GM12878 (cell line): ENCODE measurements at regions not wholly inside any gene's neighbourhood (a gene's known extent, or its start where the extent isn't known, plus 50 kb on each side); places are given as distances from the start of the nearest gene placed in this dataset.

ENCODE experiments used
- ATAC-seq: fragments of 200-7000 bp; cut with Tn5 transposase; 3 replicates; pipeline ENCODE4 v1.9.1; 2020; ENCODE audit warnings: mild to moderate bottlenecking, moderate library complexity
- BruUV-seq: library from RNA; stranded (reverse); fragments of 400-500 nt; replicated peaks from 2 replicates; lab custom pipeline; 2021; lab: Mats Ljungman, UMichigan
- CTCF ChIA-PET: fragments of 300-600 bp; sonication (Branson Sonifier 250); formaldehyde crosslinking; extraction: SDS; loops from one replicate; lab custom pipeline; 2021; ENCODE audit warnings: inconsistent platforms; lab: Yijun Ruan, JAX
- POLR2A ChIA-PET: fragments of 350-600 bp; formaldehyde crosslinking; extraction: SDS; loops from one replicate; lab custom pipeline; 2021; ENCODE audit warnings: inconsistent platforms; lab: Charles Lee
- RAD21 ChIA-PET: fragments of 300-600 bp; sonication (Branson Sonifier 250); formaldehyde crosslinking; loops from one replicate; lab custom pipeline; 2023; ENCODE audit warnings: antibody characterized with exemption; ENCODE audit not compliant: unreplicated experiment; lab: Charles Lee
- SMC1A ChIA-PET: fragments of 300-600 bp; sonication (Branson Sonifier 250); formaldehyde crosslinking; loops from one replicate; lab custom pipeline; 2023; ENCODE audit not compliant: unreplicated experiment, uncharacterized antibody; lab: Charles Lee
- DNase-seq: peaks from one replicate; pipeline ENCODE4 v3.0.0-alpha.2; 2011; ENCODE audit warnings: low read depth, low spot score
- FAIRE-seq: peaks from 3 replicates; lab custom pipeline; 2011; peaks lifted over from hg19 to GRCh38; lab: Jason Lieb, UNC
- H2AFZ ChIP-seq: 2 replicates; pipeline ENCODE4 v1.6.0; 2011; ENCODE audit warnings: low read depth, low read length, control low read depth; ENCODE audit not compliant: control insufficient read depth
- H3K27ac ChIP-seq: 2 replicates; pipeline ENCODE4 v1.5.1; 2011; ENCODE audit warnings: control low read depth; ENCODE audit not compliant: control insufficient read depth, insufficient read depth
- H3K27me3 ChIP-seq, 2 experiments: replicated peaks in 1 of 2; 2 replicates each; pipeline versions ENCODE4 v1.6.0 to v1.6.1; 2011; ENCODE audit warnings: low read length in 1 of 2; ENCODE audit not compliant: control insufficient read depth in 2 of 2, insufficient read depth in 2 of 2
- H3K36me3 ChIP-seq, 2 experiments: 2 replicates each; pipeline ENCODE4 v1.5.1; 2011; ENCODE audit warnings: low read length in 1 of 2; ENCODE audit not compliant: control insufficient read depth in 2 of 2, insufficient read depth in 2 of 2
- H3K4me1 ChIP-seq: 2 replicates; pipeline ENCODE4 v1.6.1; 2011; ENCODE audit warnings: mild to moderate bottlenecking, low read length, moderate library complexity, mixed read lengths; ENCODE audit not compliant: control insufficient read depth, insufficient read depth
- H3K4me2 ChIP-seq: 2 replicates; pipeline ENCODE4 v1.6.0; 2011; ENCODE audit warnings: control low read depth; ENCODE audit not compliant: control insufficient read depth, insufficient read depth
- H3K4me3 ChIP-seq: fragments of 200-600 bp; sonication (generic); 2 replicates; pipeline ENCODE4 v1.5.1; 2016
- H3K79me2 ChIP-seq: 2 replicates; pipeline ENCODE4 v1.6.0; 2011; ENCODE audit warnings: low read length; ENCODE audit not compliant: control insufficient read depth, insufficient read depth
- H3K9ac ChIP-seq: 2 replicates; pipeline ENCODE4 v1.8.0; 2011; ENCODE audit warnings: low read length, control low read depth, mixed read lengths; ENCODE audit not compliant: control insufficient read depth, insufficient read depth
- H3K9me3 ChIP-seq: replicated peaks from 3 replicates; pipeline ENCODE4 v1.5.1; 2011; ENCODE audit warnings: mild to moderate bottlenecking, low read length; ENCODE audit not compliant: control insufficient read depth, insufficient read depth
- H4K20me1 ChIP-seq: 2 replicates; pipeline ENCODE4 v1.6.0; 2011; ENCODE audit not compliant: control insufficient read depth, insufficient read depth
- BCLAF1 ChIP-seq: fragments of 450-650 bp; IDR thresholded peaks from 2 replicates; pipeline ENCODE4 v1.6.1; 2017; ENCODE audit warnings: antibody characterized with exemption, mild to moderate bottlenecking, moderate library complexity
- CEBPZ ChIP-seq: fragments of 150-350 bp; IDR thresholded peaks from 2 replicates; pipeline ENCODE4 v1.6.1; 2016; ENCODE audit warnings: low read depth, low read length
- HDAC2 ChIP-seq: fragments of 200-600 bp; sonication (generic); IDR thresholded peaks from 2 replicates; pipeline ENCODE4 v1.6.1; 2017
- MEF2B ChIP-seq: fragments of 450-650 bp; IDR thresholded peaks from 2 replicates; pipeline ENCODE4 v1.6.1; 2018; ENCODE audit warnings: mild to moderate bottlenecking, moderate library complexity; ENCODE audit not compliant: partially characterized antibody, poor library complexity, severe bottlenecking
- MTA2 ChIP-seq: fragments of 450-650 bp; IDR thresholded peaks from 2 replicates; pipeline ENCODE4 v1.6.1; 2016; ENCODE audit warnings: low read depth, mild to moderate bottlenecking, moderate library complexity
- NFXL1 ChIP-seq: fragments of 450-650 bp; IDR thresholded peaks from 2 replicates; pipeline ENCODE4 v1.6.1; 2017; ENCODE audit warnings: antibody characterized with exemption, mild to moderate bottlenecking, borderline replicate concordance
- PAX5 ChIP-seq: IDR thresholded peaks from 2 replicates; pipeline ENCODE4 v1.6.1; 2011; ENCODE audit warnings: low read depth, low read length, borderline replicate concordance
- PML ChIP-seq: IDR thresholded peaks from 2 replicates; pipeline ENCODE4 v1.6.1; 2012; ENCODE audit warnings: low read length, inconsistent platforms
- POLR2AphosphoS2 ChIP-seq: IDR thresholded peaks from 2 replicates; pipeline ENCODE4 v1.6.1; 2011; ENCODE audit warnings: low read depth, mild to moderate bottlenecking, low read length, improper control_type of control experiment, moderate library complexity
- RAD51 ChIP-seq: fragments of 450-650 bp; IDR thresholded peaks from 2 replicates; pipeline ENCODE4 v1.6.1; 2016; ENCODE audit warnings: moderate library complexity, mild to moderate bottlenecking, inconsistent platforms
- SPI1 ChIP-seq: IDR thresholded peaks from 2 replicates; pipeline ENCODE4 v1.6.1; 2011; ENCODE audit warnings: low read depth, mild to moderate bottlenecking, low read length, moderate library complexity, borderline replicate concordance; ENCODE audit not compliant: insufficient read depth
- SREBF1 ChIP-seq: IDR thresholded peaks from 2 replicates; pipeline ENCODE4 v1.6.1; 2012; ENCODE audit warnings: mild to moderate bottlenecking, low read length
- WGBS: methylation state at CpG from one replicate; pipeline ENCODE4 v1.1.6; 2016; ENCODE audit warnings: low lambda C conversion rate; ENCODE audit not compliant: insufficient replicate concordance, insufficient coverage; ENCODE audit errors: missing lambda C conversion rate; 5-methylcytosine and 5-hydroxymethylcytosine counted together
- in situ Hi-C: fragments of 300-500 bp; cut with MboI; formaldehyde crosslinking; loops from 9 replicates; pipeline ENCODE4 v1.14.3; 2018; ENCODE audit warnings: mixed read lengths
- intact Hi-C: fragments of 100-400 bp; cut with micrococcal nuclease; formaldehyde crosslinking; loops from one replicate; pipeline ENCODE4 v1.14.2; 2022; ENCODE audit not compliant: unreplicated experiment

GRCh38 chr6:12379181-12379580 lies 89.0 kb downstream of the EDN1 start:
- ChIA-PET POLR2A (interaction anchor here (5.8 kb wide), 1 partner anchor 7 kb away, joined by 38 read pairs; no protein-coding TSS in a partner anchor), SMC1A (interaction anchor here (1.9 kb wide), 1 partner anchor 102 kb away, joined by 5 read pairs; no protein-coding TSS in a partner anchor), CTCF (interaction anchor here (2.8 kb wide), 1 partner anchor 9 kb away, joined by 12 read pairs; no protein-coding TSS in a partner anchor), RAD21 (no interaction called here)
- Histone ChIP-seq H3K4me2 (no peak overlapping the region), H3K9me3 (no peaks in the 10 kb centered on the region; the same call in 1 of the 3 replicates), H3K27ac (no peak overlapping the region), H2AFZ (no peak overlapping the region), H4K20me1 (no peaks in the 10 kb centered on the region), H3K9ac (no peak overlapping the region), H3K4me1 (peaks cover 11% of the 10 kb centered on the region), H3K36me3 (no peaks in the 10 kb centered on the region), H3K27me3 (no peaks in the 10 kb centered on the region), H3K4me3 (no peak overlapping the region), H3K79me2 (no peaks in the 10 kb centered on the region)
- no TSS peak for BruUV-seq
- FAIRE-seq (no peak), ATAC-seq (no peak), DNase-seq (no peak)
- in situ Hi-C loops (no loop called here), intact Hi-C loops (no loop called here)
- TF ChIP-seq MEF2B (no peak), PAX5 (no peak)
- WGBS = 27% methylated on average over 1 of the region's 1 CpG

DNA sequence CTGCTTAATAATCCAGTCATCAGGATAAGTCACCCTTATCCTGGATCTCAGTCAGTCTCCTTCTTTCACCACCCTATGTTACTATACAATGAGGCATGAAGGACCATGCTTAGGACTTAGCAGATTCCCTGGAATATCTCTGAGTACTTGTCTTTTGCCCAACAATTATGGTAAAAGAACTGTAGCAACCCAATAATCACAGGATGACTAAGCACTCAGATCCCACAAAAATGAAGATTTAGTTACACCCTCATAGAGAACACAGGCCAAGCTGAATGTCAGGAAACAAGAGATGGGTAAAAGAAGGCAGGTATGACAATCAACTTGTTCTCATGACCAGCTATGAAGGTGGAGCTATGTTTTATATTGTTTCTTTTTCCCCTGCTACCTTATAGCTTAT lies 91.4 kb downstream of the EDN1 start:
- DNase-seq (no peak), ATAC-seq (no peak), FAIRE-seq (no peak)
- Histone ChIP-seq H3K9me3 (no peaks in the 10 kb centered on the region; the same call in 1 of the 3 replicates), H3K27me3 (no peaks in the 10 kb centered on the region), H3K9ac (no peak overlapping the region), H3K36me3 (no peaks in the 10 kb centered on the region), H4K20me1 (no peaks in the 10 kb centered on the region), H3K27ac (no peak overlapping the region), H2AFZ (no peak overlapping the region), H3K4me1 (peaks cover 11% of the 10 kb centered on the region), H3K79me2 (no peaks in the 10 kb centered on the region), H3K4me2 (no peak overlapping the region), H3K4me3 (no peak overlapping the region)
- no TSS peak for BruUV-seq
- intact Hi-C loops = loop anchor here (5.0 kb wide), 1 partner anchor 89 kb away; the partner anchor contains the start of gene EDN1
- ChIA-PET RAD21 (interaction anchor here (1.1 to 1.3 kb wide), 2 partner anchors 10 to 45 kb away, joined by 3 read pairs; no protein-coding TSS in a partner anchor), POLR2A (interaction anchor here (5.8 kb wide), 1 partner anchor 10 kb away, joined by 38 read pairs; no protein-coding TSS in a partner anchor), CTCF (interaction anchor here (0.7 to 2.8 kb wide), 4 partner anchors 9 to 14 kb away, joined by 3 to 12 read pairs (median 6); no protein-coding TSS in a partner anchor), SMC1A (interaction anchor here (0.9 to 6.6 kb wide), 4 partner anchors 10 to 163 kb away, joined by 3 to 99 read pairs (median 4); no protein-coding TSS in a partner anchor)
- in situ Hi-C loops = no loop called here
- TF ChIP-seq SPI1 (no peak), RAD51 (no peak), MTA2 (no peak), SREBF1 (no peak), HDAC2 (no peak), PML (no peak), POLR2AphosphoS2 (no peak), NFXL1 (no peak), CEBPZ (no peak), BCLAF1 (no peak)
